ENCODE measurements at regions not wholly inside any gene's neighbourhood (a gene's known extent, or its start where the extent isn't known, plus 50 kb on each side); places are given as distances from the start of the nearest gene placed in this dataset.

DNA sequence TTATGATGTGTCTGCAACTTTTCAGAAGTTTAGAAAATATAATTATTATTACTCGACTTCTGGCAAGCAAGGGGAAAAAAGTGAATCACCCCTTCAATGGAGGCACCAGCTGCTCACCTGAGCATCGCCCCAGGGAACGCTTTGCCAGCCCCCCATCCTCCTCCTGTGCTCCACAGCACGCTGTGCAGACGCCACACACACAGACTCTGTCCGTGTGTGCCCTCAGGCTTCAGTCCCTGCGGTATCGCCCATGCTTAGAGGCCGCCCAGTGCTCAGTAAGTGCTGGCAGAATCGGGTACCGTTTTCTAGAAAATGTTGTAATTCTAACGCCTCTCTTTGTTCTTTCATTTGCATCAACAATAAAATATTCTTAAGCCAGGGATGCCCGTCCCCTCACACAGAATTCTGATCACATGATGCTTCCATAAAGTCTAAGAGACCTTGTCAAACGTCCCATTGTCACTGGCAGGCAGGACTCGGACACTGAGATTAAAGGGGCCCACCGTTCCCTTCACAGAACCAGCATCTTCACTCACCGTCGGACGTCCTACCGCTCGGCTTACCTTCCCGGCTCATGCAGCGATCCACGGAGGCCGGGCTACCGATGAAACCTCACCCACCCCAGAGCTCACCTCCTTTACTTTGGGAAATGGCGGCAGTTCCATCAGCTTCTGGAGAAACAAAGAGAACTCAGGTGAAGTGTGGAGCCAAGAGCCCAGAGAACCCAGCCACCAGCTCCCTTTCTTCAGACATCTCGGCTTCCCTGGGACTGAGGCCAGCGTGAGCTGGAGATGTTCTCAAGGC, 105.5 kb downstream of the DLL1 start:
- Histone ChIP-seq H3K27ac (no peak overlapping the region), H3K36me3 (ENCODE audit: low read depth, missing control alignments) (no peaks in the 10 kb centered on the region), H3K27me3 (no peaks in the 10 kb centered on the region), H3K9me3 (no peaks in the 10 kb centered on the region), H3K4me1 (no peaks in the 10 kb centered on the region), H3K4me3 (no peak overlapping the region)
- WGBS, 2 donors: 63 to 74% methylated on average over 22 to 29 of the region's 29 CpGs
- intact Hi-C loops (cut with DNase I; ENCODE audit: low total_unique reads): no loop called here
- no peak for DNase-seq
- TF ChIP-seq, protein P1, sequence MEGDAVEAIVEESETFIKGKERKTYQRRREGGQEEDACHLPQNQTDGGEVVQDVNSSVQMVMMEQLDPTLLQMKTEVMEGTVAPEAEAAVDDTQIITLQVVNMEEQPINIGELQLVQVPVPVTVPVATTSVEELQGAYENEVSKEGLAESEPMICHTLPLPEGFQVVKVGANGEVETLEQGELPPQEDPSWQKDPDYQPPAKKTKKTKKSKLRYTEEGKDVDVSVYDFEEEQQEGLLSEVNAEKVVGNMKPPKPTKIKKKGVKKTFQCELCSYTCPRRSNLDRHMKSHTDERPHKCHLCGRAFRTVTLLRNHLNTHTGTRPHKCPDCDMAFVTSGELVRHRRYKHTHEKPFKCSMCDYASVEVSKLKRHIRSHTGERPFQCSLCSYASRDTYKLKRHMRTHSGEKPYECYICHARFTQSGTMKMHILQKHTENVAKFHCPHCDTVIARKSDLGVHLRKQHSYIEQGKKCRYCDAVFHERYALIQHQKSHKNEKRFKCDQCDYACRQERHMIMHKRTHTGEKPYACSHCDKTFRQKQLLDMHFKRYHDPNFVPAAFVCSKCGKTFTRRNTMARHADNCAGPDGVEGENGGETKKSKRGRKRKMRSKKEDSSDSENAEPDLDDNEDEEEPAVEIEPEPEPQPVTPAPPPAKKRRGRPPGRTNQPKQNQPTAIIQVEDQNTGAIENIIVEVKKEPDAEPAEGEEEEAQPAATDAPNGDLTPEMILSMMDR (IDR thresholded peaks at IDR 0.05): no peak
- no peak for TF ChIP-seq POLR2A (IDR thresholded peaks at IDR 0.05)

DNA sequence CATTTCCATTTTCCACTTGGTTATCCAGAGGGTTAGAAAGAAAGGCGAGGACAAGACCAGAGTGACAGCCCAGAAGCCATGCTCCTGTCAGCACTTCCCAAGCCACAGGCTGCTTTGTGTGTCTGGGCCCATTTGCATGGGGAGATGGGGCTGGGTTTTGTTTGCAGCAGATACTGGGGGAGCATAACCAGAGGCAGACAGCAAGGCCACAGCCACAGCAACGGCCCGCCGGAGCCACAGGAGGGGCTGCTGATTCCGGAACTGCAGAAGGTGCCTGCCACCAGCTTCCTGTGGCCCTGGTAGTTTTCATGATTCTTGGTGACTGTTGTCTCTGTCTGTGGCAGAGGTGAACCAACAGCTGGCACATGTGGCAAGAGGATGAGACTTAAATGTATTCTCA, 106.6 kb downstream of the DLL1 start:
- intact Hi-C loops (cut with DNase I; ENCODE audit: low total_unique reads): no loop called here

GRCh38 chr6:170183521-170183920, 107.4 kb downstream of the DLL1 start:
- no peak for DNase-seq
- no peaks in the 10 kb centered on the region for H3K27me3 ChIP-seq
- intact Hi-C loops (cut with DNase I; ENCODE audit: low total_unique reads): no loop called here
- no peaks in the 10 kb centered on the region for H3K4me1 ChIP-seq
- no peak overlapping the region for H3K4me3 ChIP-seq
- H3K36me3 ChIP-seq (ENCODE audit: low read depth, missing control alignments): no peaks in the 10 kb centered on the region
- H3K9me3 ChIP-seq: no peaks in the 10 kb centered on the region
- no peak overlapping the region for H3K27ac ChIP-seq
- TF ChIP-seq, protein P1 (IDR thresholded peaks at IDR 0.05): no peak
- TF ChIP-seq POLR2A (IDR thresholded peaks at IDR 0.05): no peak

More for the DNA sequence above, 106.6 kb downstream of the DLL1 start:
- Histone ChIP-seq H3K36me3 (ENCODE audit: low read depth, missing control alignments) (no peaks in the 10 kb centered on the region), H3K4me1 (no peaks in the 10 kb centered on the region), H3K4me3 (no peak overlapping the region), H3K9me3 (no peaks in the 10 kb centered on the region), H3K27ac (no peak overlapping the region), H3K27me3 (no peaks in the 10 kb centered on the region)
- WGBS, 2 donors: 96 to 100% methylated on average over 1 to 5 of the region's 5 CpGs
- TF ChIP-seq, protein P1 (IDR thresholded peaks at IDR 0.05): no peak
- no peak for TF ChIP-seq POLR2A (IDR thresholded peaks at IDR 0.05)
- DNase-seq: no peak

DNA sequence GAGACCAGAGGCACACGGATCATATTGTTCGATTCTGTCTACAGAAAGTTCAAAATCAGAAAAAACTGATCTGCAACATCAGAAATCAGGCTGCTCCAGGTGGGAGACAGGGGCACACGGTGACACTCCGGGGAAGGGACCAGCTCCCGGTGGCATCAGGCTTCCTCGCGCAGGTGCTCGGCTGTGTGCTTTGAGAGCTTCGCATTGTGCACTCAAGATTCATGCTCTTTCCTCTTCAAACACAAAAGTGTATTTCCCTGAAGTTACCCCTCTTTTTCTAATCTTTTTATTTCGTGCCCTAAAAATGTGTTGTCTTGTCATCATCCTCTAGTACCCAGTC, 108.1 kb downstream of the DLL1 start:
- DNase-seq: no peak
- intact Hi-C loops (cut with DNase I; ENCODE audit: low total_unique reads): no loop called here
- H3K27ac ChIP-seq: no peak overlapping the region
- no peaks in the 10 kb centered on the region for H3K27me3 ChIP-seq
- H3K4me1 ChIP-seq: no peaks in the 10 kb centered on the region
- no peak for TF ChIP-seq POLR2A (IDR thresholded peaks at IDR 0.05)
- TF ChIP-seq, protein P1 (IDR thresholded peaks at IDR 0.05): no peak
- WGBS, 2 donors: 81 to 94% methylated on average over 10 of the region's 10 CpGs
- no peaks in the 10 kb centered on the region for H3K9me3 ChIP-seq
- no peaks in the 10 kb centered on the region for H3K36me3 ChIP-seq (ENCODE audit: low read depth, missing control alignments)
- no peak overlapping the region for H3K4me3 ChIP-seq

All from testis (tissue), 2 donors.